K562 (cell line): ENCODE measurements at regions not wholly inside any gene's neighbourhood (a gene's known extent, or its start where the extent isn't known, plus 50 kb on each side); places are given as distances from the start of the nearest gene placed in this dataset.

Experiments
- RAD21 ChIP-seq, 2 experiments: fragments of 250-450 bp in 1 of 2; fragments of 450-650 bp in 1 of 2; sonication (Bioruptor Pico) in 1 of 2; formaldehyde crosslinking in 1 of 2; IDR thresholded peaks in 1 of 2; conservative IDR thresholded peaks in 1 of 2; 2 replicates each; pipeline versions ENCODE4 v1.4.0 to v1.8.0; 2020 to 2022; ENCODE audit warnings: mild to moderate bottlenecking in 2 of 2, moderate library complexity in 1 of 2
- REST ChIP-seq, 2 experiments: fragments of 450-650 bp; formaldehyde crosslinking in 1 of 2; IDR thresholded peaks; 2 replicates each; pipeline versions ENCODE4 v1.4.0 to v1.6.1; 2014 to 2020; ENCODE audit warnings: mild to moderate bottlenecking in 2 of 2, borderline replicate concordance in 1 of 2, low read depth in 1 of 2

- peak; percentile 18; the same call in 1 of the 2 replicates for TF ChIP-seq REST (IDR thresholded peaks at IDR 0.05; ENCODE audit: borderline replicate concordance)
- TF ChIP-seq REST (CRISPR knock-in tag; IDR thresholded peaks at IDR 0.05; ENCODE audit: low read depth), result no peak
- TF ChIP-seq RAD21 (CRISPR knock-in tag; conservative IDR thresholded peaks at IDR 0.05 in 1 of 2, IDR thresholded peaks at IDR 0.05 in 1 of 2), result peak; percentile 28 to 50; a peak in 3 of 4 replicates
These were observed 180.3 kb downstream of the IPO8 start (continued) for GRCh38 chr12:30515351-30515750.
